Esophagus squamous epithelium (tissue), 5 donors: ENCODE measurements at regions not wholly inside any gene's neighbourhood (a gene's known extent, or its start where the extent isn't known, plus 50 kb on each side); places are given as distances from the start of the nearest gene placed in this dataset.

Experiments used
- DNase-seq: peaks from one replicate; lab custom pipeline; 2025; lab: John Stamatoyannopoulos, UW
- H3K27ac ChIP-seq, 4 donors: fragments of 200-600 bp; sonication (generic); one replicate each; pipeline ENCODE4 v1.5.1; 2016 to 2019; ENCODE audit warnings: mild to moderate bottlenecking in 1 of 4
- H3K27me3 ChIP-seq, 4 donors: fragments of 200-600 bp; sonication (generic); 1 replicate in 3 of 4; 2 replicates in 1 of 4; pipeline versions ENCODE4 v1.5.1 to v1.6.0; 2017 to 2021; ENCODE audit warnings: antibody characterized with exemption in 1 of 4
- H3K36me3 ChIP-seq, 3 donors: fragments of 200-600 bp; sonication (generic); one replicate each; pipeline ENCODE4 v1.5.1; 2016 to 2019
- H3K4me1 ChIP-seq, 3 donors: fragments of 200-600 bp; sonication (generic); one replicate each; pipeline ENCODE4 v1.5.1; 2017 to 2019
- H3K4me3 ChIP-seq, 4 donors: fragments of 200-600 bp; sonication (generic); 1 replicate in 3 of 4; 2 replicates in 1 of 4; pipeline ENCODE4 v1.5.1; 2016 to 2019; ENCODE audit warnings: mild to moderate bottlenecking in 2 of 4, moderate library complexity in 1 of 4
- H3K9me3 ChIP-seq, 3 donors: fragments of 200-600 bp; sonication (generic); one replicate each; pipeline ENCODE4 v1.5.1; 2016 to 2019
- POLR2A ChIP-seq, 4 donors: fragments of 450-650 bp; IDR thresholded peaks; one replicate each; pipeline ENCODE4 v1.6.1; 2017; ENCODE audit warnings: antibody characterized with exemption in 4 of 4, mild to moderate bottlenecking in 4 of 4, moderate library complexity in 3 of 4
- WGBS, 2 donors: methylation state at CpG; one replicate each; pipeline ENCODE4 v1.1.5; 2018; 5-methylcytosine and 5-hydroxymethylcytosine counted together
- intact Hi-C: fragments of 100-400 bp; cut with DNase I; formaldehyde crosslinking; loops from one replicate; pipeline ENCODE4 v1.15.0; 2022
- TF ChIP-seq, protein P1 (sequence below), 6 experiments: fragments of 450-650 bp in 4 of 6; fragments of 200-600 bp in 2 of 6; sonication (generic) in 2 of 6; IDR thresholded peaks; one replicate each; pipeline ENCODE4 v1.5.1; 2016 to 2019; ENCODE audit warnings: antibody characterized with exemption in 6 of 6, mild to moderate bottlenecking in 4 of 6, moderate library complexity in 4 of 6
- donor health status: DM: yes; HTN: yes; CAD: no.

DNA sequence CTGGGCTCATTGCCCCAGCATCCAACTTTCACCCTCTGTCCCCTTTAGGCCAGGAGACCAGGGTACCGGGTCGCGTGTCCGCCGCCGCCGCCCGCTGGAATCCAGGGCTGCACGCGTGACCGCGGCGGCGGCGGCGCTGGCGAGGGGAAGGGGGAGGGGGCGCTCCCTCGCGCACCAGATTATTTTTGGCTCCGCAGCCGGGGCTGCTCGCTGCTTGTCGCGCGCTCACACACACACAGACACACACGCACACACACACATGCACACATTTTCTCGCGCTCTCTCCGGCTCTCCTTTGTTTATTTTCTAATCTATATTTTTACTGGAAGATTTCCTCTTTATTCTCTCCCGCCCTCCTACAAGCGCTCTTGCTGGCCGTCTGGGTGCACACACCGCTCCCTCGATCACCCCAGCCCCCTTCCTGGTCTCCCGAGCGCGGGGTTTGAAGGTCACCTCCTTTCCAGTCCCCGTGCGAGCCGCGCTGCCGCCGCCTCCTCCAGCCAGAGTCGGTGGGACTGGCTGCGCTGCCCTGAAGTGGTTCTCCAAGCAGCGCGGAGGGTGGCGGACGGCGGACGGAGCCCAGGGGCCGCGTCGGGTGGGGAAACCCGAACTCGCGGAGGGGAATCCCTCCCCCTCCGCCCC is 921.4 kb upstream of the EEF2KMT start:
- peaks cover 0 to 4% (median 0%) of the 10 kb centered on the region in 3 donors for H3K4me1 ChIP-seq
- TF ChIP-seq, protein P1, sequence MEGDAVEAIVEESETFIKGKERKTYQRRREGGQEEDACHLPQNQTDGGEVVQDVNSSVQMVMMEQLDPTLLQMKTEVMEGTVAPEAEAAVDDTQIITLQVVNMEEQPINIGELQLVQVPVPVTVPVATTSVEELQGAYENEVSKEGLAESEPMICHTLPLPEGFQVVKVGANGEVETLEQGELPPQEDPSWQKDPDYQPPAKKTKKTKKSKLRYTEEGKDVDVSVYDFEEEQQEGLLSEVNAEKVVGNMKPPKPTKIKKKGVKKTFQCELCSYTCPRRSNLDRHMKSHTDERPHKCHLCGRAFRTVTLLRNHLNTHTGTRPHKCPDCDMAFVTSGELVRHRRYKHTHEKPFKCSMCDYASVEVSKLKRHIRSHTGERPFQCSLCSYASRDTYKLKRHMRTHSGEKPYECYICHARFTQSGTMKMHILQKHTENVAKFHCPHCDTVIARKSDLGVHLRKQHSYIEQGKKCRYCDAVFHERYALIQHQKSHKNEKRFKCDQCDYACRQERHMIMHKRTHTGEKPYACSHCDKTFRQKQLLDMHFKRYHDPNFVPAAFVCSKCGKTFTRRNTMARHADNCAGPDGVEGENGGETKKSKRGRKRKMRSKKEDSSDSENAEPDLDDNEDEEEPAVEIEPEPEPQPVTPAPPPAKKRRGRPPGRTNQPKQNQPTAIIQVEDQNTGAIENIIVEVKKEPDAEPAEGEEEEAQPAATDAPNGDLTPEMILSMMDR (IDR thresholded peaks at IDR 0.05) = no peak
- no peak for TF ChIP-seq POLR2A (IDR thresholded peaks at IDR 0.05)
- no peaks in the 10 kb centered on the region for H3K9me3 ChIP-seq
- no peak overlapping the region for H3K27ac ChIP-seq
- 3 to 7% methylated on average over 27 to 28 of the region's 59 CpGs for WGBS, 2 donors
- H3K27me3 ChIP-seq = peaks cover 5 to 45% (median 11%) of the 10 kb centered on the region in 4 donors
- DNase-seq = no peak
- H3K36me3 ChIP-seq = no peaks in the 10 kb centered on the region
- no peak overlapping the region for H3K4me3 ChIP-seq
- intact Hi-C loops = no loop called here

DNA sequence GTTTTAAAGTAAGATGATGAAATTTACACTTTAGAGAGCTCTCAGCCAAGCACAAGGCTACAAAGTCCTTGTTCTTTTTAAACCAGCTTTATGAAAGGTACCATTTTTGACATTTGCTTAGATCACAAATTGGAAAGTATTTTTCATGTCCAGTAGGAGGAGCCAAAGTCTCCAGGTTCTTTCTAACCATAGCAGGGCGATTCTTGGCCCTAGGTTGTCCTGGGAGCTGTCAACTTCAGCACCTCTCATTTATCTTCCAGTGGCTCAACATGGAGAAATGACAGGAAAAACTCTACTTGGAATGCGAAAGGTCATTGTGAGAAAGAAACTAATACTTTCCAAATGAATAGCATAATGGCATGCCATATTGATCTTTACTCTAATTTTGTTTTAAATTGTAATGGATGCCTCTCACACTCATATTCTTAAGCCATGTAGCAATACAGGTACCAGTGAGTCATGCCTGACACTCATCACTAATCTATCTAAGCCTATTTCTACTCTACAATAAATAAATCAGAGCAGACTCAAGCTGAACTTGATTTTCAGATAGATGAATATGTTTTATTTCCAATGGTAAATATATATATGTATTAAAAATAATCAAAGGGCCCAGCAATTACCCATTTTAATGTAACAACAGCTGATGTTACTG is 919.1 kb upstream of the EEF2KMT start:
- TF ChIP-seq POLR2A (IDR thresholded peaks at IDR 0.05) = no peak
- TF ChIP-seq, protein P1 (IDR thresholded peaks at IDR 0.05) = peak in 2 of 6 experiments; percentile 14 to 39
- Histone ChIP-seq H3K4me1 (peaks cover 0 to 4% (median 0%) of the 10 kb centered on the region in 3 donors), H3K36me3 (no peaks in the 10 kb centered on the region), H3K9me3 (no peaks in the 10 kb centered on the region), H3K27me3 (peaks cover 5 to 42% (median 11%) of the 10 kb centered on the region in 4 donors), H3K4me3 (no peak overlapping the region), H3K27ac (no peak overlapping the region)
- intact Hi-C loops = no loop called here
- 7 to 10% methylated on average over 2 of the region's 2 CpGs for WGBS, 2 donors
- DNase-seq = no peak

DNA sequence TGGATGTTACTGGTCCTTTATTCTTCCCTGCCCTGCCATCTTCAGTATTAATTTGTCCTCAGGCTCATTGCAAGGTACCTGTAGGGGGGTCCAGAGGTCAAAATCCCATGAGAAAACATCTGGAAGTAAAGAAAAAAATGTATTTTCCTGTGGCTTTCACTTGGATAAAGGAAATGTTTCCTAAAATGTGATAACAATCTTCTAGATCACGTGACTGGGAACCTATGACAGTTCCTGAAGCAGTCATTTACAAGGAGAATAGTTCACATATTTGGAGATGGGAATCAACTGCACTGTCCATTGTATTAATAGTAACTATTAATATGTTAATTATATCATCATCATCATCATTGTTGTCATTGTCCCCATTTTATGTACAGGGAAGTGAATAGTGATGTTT is 915.1 kb upstream of the EEF2KMT start:
- intact Hi-C loops = no loop called here
- Histone ChIP-seq H3K36me3 (no peaks in the 10 kb centered on the region), H3K27me3 (peaks cover 0 to 3% (median 0%) of the 10 kb centered on the region in 4 donors), H3K9me3 (no peaks in the 10 kb centered on the region), H3K27ac (no peak overlapping the region), H3K4me3 (no peak overlapping the region), H3K4me1 (no peaks in the 10 kb centered on the region)
- TF ChIP-seq, protein P1 (IDR thresholded peaks at IDR 0.05) = no peak
- no peak for TF ChIP-seq POLR2A (IDR thresholded peaks at IDR 0.05)
- 24 to 58% methylated on average over 1 of the region's 1 CpG for WGBS, 2 donors
- DNase-seq = no peak

DNA sequence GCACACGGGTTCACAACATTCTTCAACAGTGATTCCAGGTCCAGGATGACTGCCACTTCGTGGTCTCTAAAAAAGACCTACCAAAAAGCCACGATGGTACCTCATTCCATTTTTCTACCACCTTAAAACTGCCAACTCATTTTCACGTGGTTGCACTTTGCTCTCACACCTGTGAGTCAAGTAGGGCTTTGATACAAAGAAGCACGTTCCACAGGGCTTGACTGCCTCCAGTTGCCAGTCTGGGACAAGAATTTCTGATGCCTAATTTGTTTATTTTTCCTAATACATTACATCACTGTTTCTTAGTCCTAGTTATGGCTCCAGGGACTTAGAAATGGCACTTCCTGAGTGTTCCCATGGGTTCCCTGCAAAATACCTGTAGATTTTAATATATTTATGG is 911.6 kb upstream of the EEF2KMT start:
- H3K27ac ChIP-seq = no peak overlapping the region
- DNase-seq = no peak
- no peaks in the 10 kb centered on the region for H3K27me3 ChIP-seq
- intact Hi-C loops = no loop called here
- no peaks in the 10 kb centered on the region for H3K9me3 ChIP-seq
- no peak for TF ChIP-seq POLR2A (IDR thresholded peaks at IDR 0.05)
- TF ChIP-seq, protein P1 (IDR thresholded peaks at IDR 0.05) = no peak
- H3K36me3 ChIP-seq = no peaks in the 10 kb centered on the region
- no peaks in the 10 kb centered on the region for H3K4me1 ChIP-seq
- 34 to 41% methylated on average over 5 of the region's 5 CpGs for WGBS, 2 donors
- H3K4me3 ChIP-seq = no peak overlapping the region

DNA sequence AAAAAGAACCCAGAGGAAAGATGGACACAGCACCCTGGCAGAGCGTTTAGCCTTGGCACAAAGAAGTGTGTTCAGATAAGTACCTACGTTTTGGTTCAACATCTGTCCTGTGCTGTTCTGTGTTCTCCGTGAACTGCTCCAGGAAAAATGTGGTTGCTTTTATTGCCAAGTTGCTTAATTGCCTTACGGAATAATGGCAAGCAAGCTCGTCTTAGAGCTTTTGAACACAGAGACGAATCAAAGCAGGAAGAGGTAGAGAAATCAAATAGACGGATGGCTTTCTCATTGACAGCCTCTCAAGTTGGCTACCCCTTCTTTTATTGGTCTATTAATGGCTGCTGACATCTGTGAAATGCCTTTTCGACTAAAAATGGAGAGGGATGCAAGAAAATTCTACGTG is 911.1 kb upstream of the EEF2KMT start:
- no peak for TF ChIP-seq POLR2A (IDR thresholded peaks at IDR 0.05)
- TF ChIP-seq, protein P1 (IDR thresholded peaks at IDR 0.05) = no peak
- H3K36me3 ChIP-seq = no peaks in the 10 kb centered on the region
- H3K27me3 ChIP-seq = no peaks in the 10 kb centered on the region
- no peak overlapping the region for H3K4me3 ChIP-seq
- no peaks in the 10 kb centered on the region for H3K4me1 ChIP-seq
- no peak for DNase-seq
- WGBS, 2 donors = 24 to 43% methylated on average over 9 of the region's 9 CpGs
- no peaks in the 10 kb centered on the region for H3K9me3 ChIP-seq
- H3K27ac ChIP-seq = no peak overlapping the region
- intact Hi-C loops = no loop called here
